A549 (cell line): ENCODE measurements at regions not wholly inside any gene's neighbourhood (a gene's known extent, or its start where the extent isn't known, plus 50 kb on each side); places are given as distances from the start of the nearest gene placed in this dataset.

Source experiments
- ATAC-seq, 2 experiments: fragments of 200-7000 bp in 1 of 2; fragments of >200 bp in 1 of 2; cut with Nextera tagmentation in 1 of 2; cut with Tn5 transposase in 1 of 2; 3 replicates each; pipeline versions ENCODE4 v1.8.0 to v1.9.1; 2018 to 2020; ENCODE audit warnings: mild to moderate bottlenecking in 1 of 2, moderate library complexity in 1 of 2
- CTCF ChIA-PET: fragments of 300-600 bp; sonication (Branson Sonifier 250); formaldehyde crosslinking; extraction: SDS; loops from one replicate; lab custom pipeline; 2021; ENCODE audit warnings: antibody characterized with exemption, inconsistent platforms; lab: Yijun Ruan, JAX
- POLR2A ChIA-PET: fragments of 350-600 bp; formaldehyde crosslinking; extraction: SDS; loops from one replicate; lab custom pipeline; 2021; ENCODE audit warnings: antibody characterized with exemption, inconsistent platforms; lab: Yijun Ruan, JAX
- DNase-seq, 2 experiments: peaks; one replicate each; pipeline versions ENCODE4 v3.0.0 to v3.0.0-alpha.2; 2011 to 2016; ENCODE audit warnings: low read depth in 1 of 2, low spot score in 1 of 2
- FAIRE-seq: peaks from 2 replicates; lab custom pipeline; 2011; peaks lifted over from hg19 to GRCh38; lab: Jason Lieb, UNC
- H3K27ac ChIP-seq, 2 experiments: fragments of >200 bp; sonication (Bioruptor Twin); formaldehyde crosslinking; 3 replicates each; pipeline ENCODE4 v1.5.1; 2016 to 2017
- H3K4me1 ChIP-seq: fragments of >200 bp; sonication (Bioruptor Twin); formaldehyde crosslinking; 3 replicates; pipeline ENCODE4 v1.6.1; 2016
- H3K4me2 ChIP-seq: fragments of >200 bp; sonication (Bioruptor Twin); formaldehyde crosslinking; 3 replicates; pipeline ENCODE4 v1.6.1; 2016
- H3K4me3 ChIP-seq: fragments of >200 bp; sonication (Bioruptor Twin); formaldehyde crosslinking; 3 replicates; pipeline ENCODE4 v1.5.1; 2016
- H3K9me3 ChIP-seq: fragments of >200 bp; sonication (Bioruptor Twin); formaldehyde crosslinking; 3 replicates; pipeline ENCODE4 v1.6.1; 2016
- BCL3 ChIP-seq: fragments of >200 bp; sonication (Bioruptor Twin); formaldehyde crosslinking; IDR thresholded peaks from 3 replicates; pipeline ENCODE4 v1.6.1; 2016
- BHLHE40 ChIP-seq: IDR thresholded peaks from 2 replicates; pipeline ENCODE4 v1.6.1; 2012; ENCODE audit warnings: low read depth, low read length, inconsistent platforms
- CHD2 ChIP-seq: fragments of 150-350 bp; IDR thresholded peaks from 2 replicates; pipeline ENCODE4 v1.6.1; 2014; ENCODE audit warnings: low read length; ENCODE audit not compliant: partially characterized antibody
- EHF ChIP-seq: fragments of 250-450 bp; sonication (Bioruptor Pico); IDR thresholded peaks from 2 replicates; pipeline ENCODE4 v1.5.0; 2020; ENCODE audit warnings: mild to moderate bottlenecking
- EHMT2 ChIP-seq: fragments of 200-600 bp; sonication (generic); IDR thresholded peaks from 2 replicates; pipeline ENCODE4 v1.6.1; 2016; ENCODE audit warnings: antibody characterized with exemption, low read depth, mild to moderate bottlenecking, moderate library complexity
- FOSB ChIP-seq: fragments of 250-450 bp; sonication (Bioruptor Pico); IDR thresholded peaks from 2 replicates; pipeline ENCODE4 v1.5.0; 2020; ENCODE audit warnings: mild to moderate bottlenecking, moderate library complexity
- FOSL2 ChIP-seq, 2 experiments: fragments of 450-650 bp in 1 of 2; fragments of >200 bp in 1 of 2; sonication (Bioruptor Twin) in 1 of 2; formaldehyde crosslinking; IDR thresholded peaks; 2 replicates each; pipeline versions ENCODE4 v1.5.0 to v1.6.1; 2016 to 2020; ENCODE audit warnings: mild to moderate bottlenecking in 1 of 2, moderate library complexity in 1 of 2
- HEYL ChIP-seq: fragments of 250-450 bp; sonication (Bioruptor Pico); IDR thresholded peaks from 2 replicates; pipeline ENCODE4 v1.8.0; 2021; ENCODE audit warnings: mild to moderate bottlenecking, moderate library complexity
- HOXA7 ChIP-seq: fragments of 250-450 bp; sonication (Bioruptor Pico); IDR thresholded peaks from 2 replicates; pipeline ENCODE4 v1.5.0; 2020; ENCODE audit warnings: mild to moderate bottlenecking, moderate library complexity
- HOXB5 ChIP-seq: fragments of 250-450 bp; sonication (Bioruptor Pico); IDR thresholded peaks from 2 replicates; pipeline ENCODE4 v1.5.0; 2020; ENCODE audit warnings: mild to moderate bottlenecking, moderate library complexity
- KDM1A ChIP-seq: fragments of 200-600 bp; sonication (generic); IDR thresholded peaks from 2 replicates; pipeline ENCODE4 v1.6.1; 2016; ENCODE audit warnings: low read depth, mild to moderate bottlenecking
- MAZ ChIP-seq: fragments of 150-350 bp; IDR thresholded peaks from 2 replicates; pipeline ENCODE4 v1.6.1; 2014; ENCODE audit warnings: antibody characterized with exemption, low read depth, low read length, borderline replicate concordance
- NR3C1 ChIP-seq: fragments of >200 bp; sonication (Bioruptor Twin); formaldehyde crosslinking; IDR thresholded peaks from 3 replicates; pipeline ENCODE4 v1.6.1; 2017
- PHF8 ChIP-seq: fragments of 200-600 bp; sonication (generic); IDR thresholded peaks from 2 replicates; pipeline ENCODE4 v1.6.1; 2016; ENCODE audit warnings: low read depth, mild to moderate bottlenecking, antibody characterized with exemption, moderate library complexity, borderline replicate concordance
- POLR2A ChIP-seq: IDR thresholded peaks from 2 replicates; pipeline ENCODE4 v1.6.1; 2012; ENCODE audit warnings: mild to moderate bottlenecking, low read length
- POLR2AphosphoS2 ChIP-seq: conservative IDR thresholded peaks from 2 replicates; pipeline ENCODE4 v1.6.1; 2012; ENCODE audit warnings: low read length, improper control_type of control experiment, inconsistent platforms
- RAD21 ChIP-seq, 2 experiments: fragments of >200 bp in 1 of 2; sonication (Bioruptor Twin) in 1 of 2; formaldehyde crosslinking in 1 of 2; IDR thresholded peaks in 1 of 2; conservative IDR thresholded peaks in 1 of 2; 2 replicates in 1 of 2; 3 replicates in 1 of 2; pipeline ENCODE4 v1.6.1; 2012 to 2018; ENCODE audit warnings: inconsistent platforms in 1 of 2
- RARB ChIP-seq: fragments of 250-450 bp; sonication (Bioruptor Pico); IDR thresholded peaks from 2 replicates; pipeline ENCODE4 v1.8.0; 2021; ENCODE audit warnings: mild to moderate bottlenecking, moderate library complexity
- RFX5 ChIP-seq: fragments of 450-650 bp; IDR thresholded peaks from 2 replicates; pipeline ENCODE4 v1.7.1; 2014; ENCODE audit warnings: antibody characterized with exemption, mild to moderate bottlenecking, moderate library complexity
- SMC3 ChIP-seq: fragments of >200 bp; sonication (Bioruptor Twin); formaldehyde crosslinking; IDR thresholded peaks from 3 replicates; pipeline ENCODE4 v1.6.1; 2018; ENCODE audit warnings: inconsistent platforms
- SREBF2 ChIP-seq: fragments of 450-650 bp; IDR thresholded peaks from 2 replicates; pipeline ENCODE4 v1.6.1; 2014; ENCODE audit warnings: mild to moderate bottlenecking, moderate library complexity
- TP53 ChIP-seq: fragments of 250-450 bp; sonication (Bioruptor Pico); IDR thresholded peaks from 2 replicates; pipeline ENCODE4 v1.5.0; 2021; ENCODE audit warnings: mild to moderate bottlenecking, moderate library complexity
- ZC3H11A ChIP-seq: fragments of 450-650 bp; IDR thresholded peaks from 2 replicates; pipeline ENCODE4 v1.6.1; 2014; ENCODE audit warnings: antibody characterized with exemption, mild to moderate bottlenecking
- WGBS: methylation state at CpG from one replicate; pipeline ENCODE4 v1.1.6; 2017; ENCODE audit errors: missing lambda C conversion rate; 5-methylcytosine and 5-hydroxymethylcytosine counted together
- TF ChIP-seq, protein P1 (sequence below): fragments of 450-650 bp; IDR thresholded peaks from 2 replicates; pipeline ENCODE4 v1.6.1; 2014; ENCODE audit warnings: antibody characterized with exemption
- TF ChIP-seq, protein P2 (sequence below): fragments of >200 bp; sonication (Bioruptor Twin); formaldehyde crosslinking; IDR thresholded peaks from 2 replicates; pipeline ENCODE4 v1.6.1; 2016
- TF ChIP-seq, protein P3 (sequence below): fragments of 250-450 bp; sonication (Bioruptor Pico); IDR thresholded peaks from 2 replicates; pipeline ENCODE4 v1.5.0; 2021; ENCODE audit warnings: mild to moderate bottlenecking, moderate library complexity, borderline replicate concordance
- TF ChIP-seq, protein P4 (sequence below): IDR thresholded peaks from 2 replicates; pipeline ENCODE4 v1.6.1; 2012

DNA sequence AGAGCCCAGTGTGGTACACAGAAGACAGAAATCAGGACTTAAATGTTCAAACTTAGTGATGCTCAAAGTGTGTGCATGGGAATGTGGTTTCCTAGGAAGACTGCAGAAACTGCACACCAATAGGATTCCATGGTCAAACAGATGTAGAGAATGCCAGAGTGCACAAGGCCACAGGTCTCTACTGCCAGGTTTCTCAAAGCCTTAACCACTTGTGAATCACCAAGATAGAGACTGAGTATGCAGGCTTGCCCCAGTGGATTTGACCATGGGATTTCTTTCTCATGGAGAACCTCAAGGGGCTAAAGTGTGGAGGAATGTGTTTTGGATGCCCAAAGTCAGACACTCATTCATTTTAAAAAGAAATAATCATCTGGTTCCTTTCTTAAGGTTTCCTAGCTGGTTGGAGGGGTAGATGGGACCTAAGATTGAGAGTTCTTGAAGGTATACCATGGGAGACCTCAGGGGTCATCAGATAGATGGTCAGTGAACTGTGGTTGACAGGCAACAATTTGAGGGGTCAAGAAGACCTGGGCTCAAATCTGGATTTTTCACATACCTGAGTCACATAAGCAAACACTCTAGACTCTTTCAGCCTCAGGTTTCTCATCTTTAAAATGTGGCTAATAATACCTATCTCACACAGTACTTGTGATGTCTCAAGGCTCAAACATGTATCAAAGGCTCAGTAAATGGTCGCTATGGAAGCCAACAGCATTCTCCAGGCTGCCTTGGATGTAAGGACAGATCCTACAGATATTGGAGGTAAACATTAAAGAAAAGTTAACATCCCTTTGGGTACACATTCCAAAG lies 81.1 kb downstream of the BOD1 start:
- ATAC-seq: no peak
- DNase-seq: no peak
- POLR2A ChIA-PET: no interaction called here
- H3K4me1 ChIP-seq: no peaks in the 10 kb centered on the region
- H3K4me2 ChIP-seq: no peak overlapping the region
- no peak for FAIRE-seq
- 10% methylated on average over 1 of the region's 1 CpG for WGBS
- H3K4me3 ChIP-seq: no peak overlapping the region
- no peaks in the 10 kb centered on the region for H3K9me3 ChIP-seq
- CTCF ChIA-PET: interaction anchor here (1.4 to 1.7 kb wide), 2 partner anchors 16 to 242 kb away, joined by 3 read pairs; no protein-coding TSS in a partner anchor
- no peak for TF ChIP-seq MAZ
- TF ChIP-seq, protein P1, sequence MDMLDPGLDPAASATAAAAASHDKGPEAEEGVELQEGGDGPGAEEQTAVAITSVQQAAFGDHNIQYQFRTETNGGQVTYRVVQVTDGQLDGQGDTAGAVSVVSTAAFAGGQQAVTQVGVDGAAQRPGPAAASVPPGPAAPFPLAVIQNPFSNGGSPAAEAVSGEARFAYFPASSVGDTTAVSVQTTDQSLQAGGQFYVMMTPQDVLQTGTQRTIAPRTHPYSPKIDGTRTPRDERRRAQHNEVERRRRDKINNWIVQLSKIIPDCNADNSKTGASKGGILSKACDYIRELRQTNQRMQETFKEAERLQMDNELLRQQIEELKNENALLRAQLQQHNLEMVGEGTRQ: no peak
- TF ChIP-seq CHD2: no peak
- no peak for TF ChIP-seq BHLHE40
- TF ChIP-seq, protein P2, sequence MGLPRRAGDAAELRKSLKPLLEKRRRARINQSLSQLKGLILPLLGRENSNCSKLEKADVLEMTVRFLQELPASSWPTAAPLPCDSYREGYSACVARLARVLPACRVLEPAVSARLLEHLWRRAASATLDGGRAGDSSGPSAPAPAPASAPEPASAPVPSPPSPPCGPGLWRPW: no peak
- no peak for TF ChIP-seq PHF8
- TF ChIP-seq, protein P3, sequence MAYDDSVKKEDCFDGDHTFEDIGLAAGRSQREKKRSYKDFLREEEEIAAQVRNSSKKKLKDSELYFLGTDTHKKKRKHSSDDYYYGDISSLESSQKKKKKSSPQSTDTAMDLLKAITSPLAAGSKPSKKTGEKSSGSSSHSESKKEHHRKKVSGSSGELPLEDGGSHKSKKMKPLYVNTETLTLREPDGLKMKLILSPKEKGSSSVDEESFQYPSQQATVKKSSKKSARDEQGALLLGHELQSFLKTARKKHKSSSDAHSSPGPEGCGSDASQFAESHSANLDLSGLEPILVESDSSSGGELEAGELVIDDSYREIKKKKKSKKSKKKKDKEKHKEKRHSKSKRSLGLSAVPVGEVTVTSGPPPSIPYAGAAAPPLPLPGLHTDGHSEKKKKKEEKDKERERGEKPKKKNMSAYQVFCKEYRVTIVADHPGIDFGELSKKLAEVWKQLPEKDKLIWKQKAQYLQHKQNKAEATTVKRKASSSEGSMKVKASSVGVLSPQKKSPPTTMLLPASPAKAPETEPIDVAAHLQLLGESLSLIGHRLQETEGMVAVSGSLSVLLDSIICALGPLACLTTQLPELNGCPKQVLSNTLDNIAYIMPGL: no peak
- TF ChIP-seq POLR2AphosphoS2: no peak
- TF ChIP-seq RAD21 (conservative IDR thresholded peaks at IDR 0.05 in 1 of 2, IDR thresholded peaks at IDR 0.05 in 1 of 2): no peak
- TF ChIP-seq EHF (CRISPR knock-in tag): no peak
- TF ChIP-seq BCL3: no peak
- TF ChIP-seq KDM1A: no peak
- no peak for TF ChIP-seq HOXB5 (CRISPR knock-in tag)
- no peak for TF ChIP-seq ZC3H11A
- no peak for TF ChIP-seq POLR2A
- no peak for TF ChIP-seq SMC3
- TF ChIP-seq FOSB (CRISPR knock-in tag): no peak
- no peak for TF ChIP-seq HOXA7 (CRISPR knock-in tag)
- H3K27ac ChIP-seq: no peak overlapping the region

- TF ChIP-seq MAZ (no peak), RAD21 (conservative IDR thresholded peaks at IDR 0.05 in 1 of 2, IDR thresholded peaks at IDR 0.05 in 1 of 2) (no peak), EHMT2 (no peak), HEYL (CRISPR knock-in tag) (no peak), PHF8 (no peak), NR3C1 (no peak), FOSL2 (IDR thresholded peaks at IDR 0.05) (no peak), FOSL2 (CRISPR knock-in tag; IDR thresholded peaks at IDR 0.05) (no peak), RFX5 (no peak), RARB (CRISPR knock-in tag) (no peak), HOXA7 (CRISPR knock-in tag) (no peak), TP53 (CRISPR knock-in tag) (no peak), SREBF2 (no peak)
- TF ChIP-seq, protein P4, sequence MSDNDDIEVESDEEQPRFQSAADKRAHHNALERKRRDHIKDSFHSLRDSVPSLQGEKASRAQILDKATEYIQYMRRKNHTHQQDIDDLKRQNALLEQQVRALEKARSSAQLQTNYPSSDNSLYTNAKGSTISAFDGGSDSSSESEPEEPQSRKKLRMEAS: no peak
- TF ChIP-seq, protein P2: no peak
- FAIRE-seq (no peak), DNase-seq (no peak), ATAC-seq (no peak)
- CTCF ChIA-PET: interaction anchor here (1.4 to 1.7 kb wide), 3 partner anchors 16 to 241 kb away, joined by 3 to 4 read pairs (median 3); no protein-coding TSS in a partner anchor
- H3K9me3 ChIP-seq: no peaks in the 10 kb centered on the region
- POLR2A ChIA-PET: no interaction called here
- no peak overlapping the region for H3K4me2 ChIP-seq
- no peak overlapping the region for H3K27ac ChIP-seq
- 57% methylated on average over 2 of the region's 2 CpGs for whole genome bisulfite sequencing
- H3K4me3 ChIP-seq: no peak overlapping the region
- H3K4me1 ChIP-seq: no peaks in the 10 kb centered on the region
Measured at GRCh38 chr5:173534664-173535063, 81.8 kb downstream of the BOD1 start.
